HS-27A (cell line): ENCODE measurements at regions not wholly inside any gene's neighbourhood (a gene's known extent, or its start where the extent isn't known, plus 50 kb on each side); places are given as distances from the start of the nearest gene placed in this dataset.

Experiments
- DNase-seq: peaks from one replicate; pipeline ENCODE4 v3.0.0-alpha.2; 2012; ENCODE audit warnings: low read depth, missing footprints

- no peak for DNase-seq
These were observed 201.2 kb downstream of the SEC23A start for GRCh38 chr14:38901791-38902190.

- DNase-seq: no peak
These were observed 202.1 kb downstream of the SEC23A start for GRCh38 chr14:38900887-38901286.

DNA sequence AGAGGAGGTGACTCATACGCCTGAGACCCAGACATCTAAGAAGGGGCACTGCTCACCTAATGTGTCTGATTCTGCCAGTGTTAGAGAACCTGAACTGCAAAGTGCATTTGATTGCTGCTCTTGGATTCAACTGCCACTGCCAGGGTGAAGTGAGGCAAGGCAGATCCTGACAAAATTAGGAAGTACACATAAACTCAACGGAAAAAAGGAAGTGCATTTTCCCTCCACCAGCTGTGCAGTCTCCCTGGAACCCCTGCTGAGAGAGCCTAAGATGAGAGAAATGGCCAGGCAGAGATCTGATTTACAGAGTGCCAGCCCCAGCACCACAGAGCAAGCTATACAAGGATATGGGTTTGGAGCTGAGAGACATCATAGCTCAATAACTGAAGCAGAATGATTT is 215.3 kb downstream of the SEC23A start:
- DNase-seq: no peak

GRCh38 chr14:38884109-38884508 is 218.9 kb downstream of the SEC23A start:
- no peak for DNase-seq

GRCh38 chr14:38883127-38883526 is 219.9 kb downstream of the SEC23A start:
- no peak for DNase-seq

- DNase-seq: no peak
These were observed 220.5 kb downstream of the SEC23A start for GRCh38 chr14:38882533-38882932.

DNA sequence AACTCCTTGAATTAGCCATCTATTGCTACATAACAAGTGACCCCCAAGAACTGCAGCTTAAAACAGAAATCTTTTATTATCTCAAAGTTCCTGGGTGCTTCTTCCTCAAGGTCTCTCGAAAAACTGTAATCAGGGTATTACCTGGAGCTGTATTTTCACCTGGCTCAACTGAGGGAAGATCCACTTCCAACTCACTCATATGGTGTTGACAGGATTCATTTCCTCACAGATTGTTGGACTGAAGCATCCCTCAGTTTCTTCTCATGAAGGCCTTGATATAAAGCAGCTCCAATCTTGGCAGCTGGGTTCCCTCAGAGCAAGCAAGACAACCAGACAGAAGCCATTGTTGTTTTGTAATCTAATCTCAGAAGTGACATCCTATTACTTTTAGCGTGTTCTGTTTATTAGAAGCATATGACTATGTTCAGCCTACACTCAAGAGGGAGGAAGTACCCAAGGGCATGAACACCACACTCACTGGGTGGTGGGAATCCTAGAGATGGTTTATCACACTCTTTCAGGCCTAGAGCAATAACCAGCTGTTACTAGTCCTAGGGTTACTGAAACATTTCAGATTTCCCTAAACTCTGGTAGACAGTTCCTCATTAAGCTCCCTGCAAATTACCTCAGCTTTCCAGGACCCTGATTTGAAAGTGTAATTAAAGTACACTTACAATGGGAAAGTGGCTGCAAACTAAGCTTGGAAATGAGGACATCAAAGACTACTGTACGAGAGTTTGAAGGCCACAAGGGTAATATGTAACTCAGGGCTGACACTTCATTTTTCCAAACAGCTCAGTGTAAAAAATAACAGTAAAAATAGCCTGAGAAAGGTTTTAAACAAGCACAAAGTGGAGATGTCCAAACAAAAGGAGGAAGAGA is 222.2 kb downstream of the SEC23A start:
- DNase-seq: no peak

DNA sequence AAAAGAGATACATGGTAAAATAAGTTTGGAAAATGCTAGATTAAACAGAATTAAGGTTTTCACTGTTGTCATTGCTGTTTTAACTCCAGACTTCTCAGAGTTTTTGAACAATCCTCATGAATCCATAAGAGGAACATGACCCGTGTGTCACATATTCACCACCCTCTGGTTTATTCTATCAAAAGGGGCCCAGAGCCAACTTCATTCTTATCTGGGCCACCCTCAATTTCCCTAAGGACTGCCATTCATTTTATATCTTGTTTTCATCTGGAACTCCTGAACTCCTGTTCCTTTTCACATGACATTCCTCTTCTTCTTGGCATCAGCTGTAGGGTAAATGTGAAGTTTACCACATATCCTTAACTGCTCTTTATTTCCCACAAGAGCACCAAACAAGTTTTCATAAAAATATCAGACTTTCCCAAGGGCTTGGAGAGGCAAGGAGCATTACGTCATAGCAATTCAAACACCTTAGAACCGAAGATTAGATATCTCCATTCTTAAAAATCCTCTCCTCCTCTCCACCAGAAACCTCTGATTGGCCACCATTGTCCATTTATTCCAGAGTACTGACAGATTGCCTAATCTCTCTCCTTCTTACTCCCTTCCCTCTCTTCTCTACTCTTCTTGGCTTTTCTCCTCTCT is 225.2 kb downstream of the SEC23A start:
- DNase-seq: no peak

GRCh38 chr14:38874721-38875120 is 228.3 kb downstream of the SEC23A start:
- DNase-seq: no peak

- DNase-seq: no peak
These were observed 229.0 kb downstream of the SEC23A start for GRCh38 chr14:38873941-38874612.

GRCh38 chr14:38870296-38870836 is 232.7 kb downstream of the SEC23A start:
- DNase-seq: no peak

GRCh38 chr14:38868399-38869290 is 234.4 kb downstream of the SEC23A start:
- no peak for DNase-seq

GRCh38 chr14:38867561-38868150 is 235.4 kb downstream of the SEC23A start:
- DNase-seq: peak; percentile 59

DNA sequence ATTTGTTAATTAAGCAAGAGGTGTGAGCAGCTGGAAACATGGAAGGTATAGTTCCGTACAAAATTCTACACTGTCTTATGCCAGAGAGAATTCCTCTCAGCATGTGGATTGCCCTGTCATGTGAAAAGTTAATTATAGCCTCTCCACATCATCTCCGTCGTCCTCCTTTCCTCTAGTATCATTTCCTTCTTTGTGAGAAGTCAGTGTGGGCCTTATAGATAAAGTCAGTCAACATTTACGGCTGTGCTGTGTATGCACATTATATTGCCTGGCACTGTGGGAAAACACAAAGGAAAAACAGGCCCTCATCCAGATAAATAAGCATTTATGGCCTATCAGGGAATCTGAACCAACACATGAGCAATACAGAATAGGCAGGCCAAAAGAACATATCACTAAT is 236.6 kb downstream of the SEC23A start:
- DNase-seq: no peak

DNA sequence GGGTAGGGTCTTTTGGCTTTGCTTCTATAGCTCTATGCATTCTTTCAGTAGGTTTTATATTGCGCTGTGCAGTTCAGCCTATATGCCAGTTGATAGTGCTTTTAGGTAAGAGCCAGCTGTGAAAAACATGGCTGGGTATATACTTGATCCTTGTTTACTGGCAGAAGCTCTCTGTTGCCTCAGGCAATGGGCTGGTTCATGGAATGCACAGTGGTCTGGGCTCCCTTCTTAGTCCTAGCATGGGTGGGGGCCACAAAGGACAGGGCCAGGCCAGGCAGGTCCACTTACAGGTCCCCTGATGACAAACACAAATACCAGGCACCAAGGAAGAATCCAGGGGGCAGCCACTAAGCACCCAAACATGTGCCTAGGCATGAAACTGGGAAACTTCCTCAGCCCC is 240.7 kb downstream of the SEC23A start:
- no peak for DNase-seq

DNA sequence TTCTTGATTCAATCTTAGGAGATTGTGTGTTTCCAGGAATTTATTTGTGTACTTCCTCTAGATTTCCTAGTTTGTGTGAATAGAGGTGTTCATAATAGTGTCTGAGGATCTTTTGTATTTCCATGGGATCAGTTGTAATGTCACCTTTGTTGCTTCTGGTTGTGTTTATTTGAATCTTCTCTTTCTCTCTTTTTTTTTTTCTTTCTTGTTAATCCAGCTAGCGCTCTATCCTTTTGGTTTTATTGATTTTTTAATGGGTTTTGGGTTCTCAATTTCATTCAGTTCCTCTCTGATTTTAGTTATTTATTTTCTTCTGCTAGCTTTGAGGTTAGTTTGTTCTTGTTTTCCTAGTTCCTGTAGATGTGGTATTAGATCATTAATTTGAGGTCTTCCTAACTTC is 242.5 kb downstream of the SEC23A start:
- no peak for DNase-seq

- DNase-seq: no peak
These were observed 246.2 kb downstream of the SEC23A start for GRCh38 chr14:38856798-38857197.

GRCh38 chr14:38855513-38855912 is 247.5 kb downstream of the SEC23A start:
- no peak for DNase-seq

DNA sequence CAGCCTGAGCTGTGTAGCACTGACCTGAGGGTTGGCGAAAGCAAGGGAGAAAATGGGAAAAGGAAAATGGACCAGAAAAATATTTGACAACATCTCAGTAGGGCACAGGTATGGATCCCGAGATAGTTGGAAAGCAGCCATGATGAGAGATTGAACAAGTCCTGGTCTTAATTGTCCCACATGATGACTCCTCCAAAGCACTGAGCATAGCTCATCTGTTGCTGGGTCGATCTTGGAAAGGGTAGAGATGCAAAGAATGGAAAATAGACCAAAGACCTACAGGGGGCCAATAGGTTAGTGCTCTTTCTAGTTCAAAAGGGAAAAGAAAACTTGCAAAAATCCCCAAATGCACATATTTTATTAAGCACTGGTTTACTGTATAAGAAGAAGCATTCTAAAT is 251.9 kb downstream of the SEC23A start:
- no peak for DNase-seq

DNA sequence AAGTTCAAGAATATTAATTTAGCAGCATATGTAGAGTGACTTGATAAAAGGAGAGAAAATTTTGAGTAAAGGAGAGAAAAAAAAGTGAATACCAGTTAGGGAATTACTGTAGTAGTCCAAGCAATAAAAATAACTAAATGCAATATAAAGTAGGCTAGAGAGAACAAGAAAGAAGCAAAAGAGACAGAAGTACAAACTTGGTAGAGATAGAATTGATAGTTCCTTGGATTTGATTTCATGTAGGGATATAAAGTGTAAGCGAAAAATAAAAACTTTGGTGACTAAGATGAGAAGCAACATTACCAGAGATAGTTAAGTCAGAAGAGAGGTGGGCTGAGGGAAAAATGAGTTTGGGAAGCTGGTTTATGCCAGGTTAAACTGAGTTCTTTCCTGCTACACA is 252.4 kb downstream of the SEC23A start:
- no peak for DNase-seq

DNA sequence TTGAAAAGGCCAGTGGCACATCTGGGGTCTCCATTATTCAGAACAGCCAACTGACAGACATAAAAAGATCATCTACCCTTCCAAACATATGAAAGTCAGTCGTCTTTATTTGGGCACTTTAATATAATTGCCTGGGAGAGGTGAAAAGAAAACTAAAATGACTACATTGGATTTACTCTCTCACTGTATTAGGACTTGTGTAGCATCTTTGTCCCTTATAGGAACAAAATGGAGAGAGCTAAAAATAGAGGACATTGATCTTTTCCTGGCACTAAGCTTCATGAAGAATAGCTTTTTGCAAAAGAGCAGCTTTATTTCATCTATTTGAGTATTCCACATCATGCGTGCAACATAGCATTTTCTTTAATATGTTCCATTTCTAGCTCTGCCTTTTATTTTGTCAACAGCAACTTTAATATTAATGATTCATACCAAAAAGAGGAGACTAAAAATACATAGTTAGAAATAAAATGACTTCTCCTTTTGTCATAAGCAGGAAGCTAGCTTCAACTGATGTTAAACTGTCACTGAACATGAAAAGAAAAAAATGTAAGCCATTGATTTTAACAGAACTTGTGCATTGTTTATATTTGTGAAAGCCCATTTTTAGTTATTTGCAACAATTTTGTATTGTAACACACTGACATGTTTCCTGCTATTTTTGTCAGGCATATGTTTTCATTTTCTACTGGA is 254.6 kb downstream of the SEC23A start:
- no peak for DNase-seq
